ENCODE measurements at regions not wholly inside any gene's neighbourhood (a gene's known extent, or its start where the extent isn't known, plus 50 kb on each side); places are given as distances from the start of the nearest gene placed in this dataset.
"Not testable (repeated sequence)": the region's sequence is repeated elsewhere in the genome, so short reads cannot be mapped to it uniquely, and the experiment has no call there.

DNA sequence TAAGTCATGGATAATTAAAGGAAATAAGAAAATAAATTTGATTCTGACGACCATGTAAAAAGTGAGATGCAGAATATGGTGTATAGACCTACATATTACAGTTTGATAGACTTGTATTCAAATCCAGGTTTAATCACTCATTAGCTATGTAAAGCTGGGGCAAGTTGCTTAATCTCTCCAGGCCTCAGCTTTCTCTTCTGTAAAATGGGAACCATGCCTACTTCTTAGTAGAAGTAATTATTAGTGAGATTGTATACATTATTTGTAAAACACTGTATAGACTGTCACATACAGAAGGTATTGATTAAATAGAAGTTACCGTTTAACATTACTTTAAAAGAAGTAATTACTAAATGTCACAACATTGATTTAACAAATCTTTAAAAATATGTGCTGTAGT is 392.2 kb downstream of the STK39 start:
- H3K36me3 ChIP-seq (ENCODE audit: insufficient read depth, low read length), result no peaks in the 10 kb centered on the region
- no peak for TF ChIP-seq POLR2AphosphoS5 (IDR thresholded peaks at IDR 0.05; ENCODE audit: borderline replicate concordance, low read depth, low read length)
- TF ChIP-seq EZH2 (IDR thresholded peaks at IDR 0.05), result no peak
- no peak for TF ChIP-seq FOXP2 (optimal IDR thresholded peaks at IDR 0.05; ENCODE audit: control extremely low read depth, extremely low read length, insufficient read depth)
- no peak overlapping the region for H3K9ac ChIP-seq (ENCODE audit: insufficient read length)
- no peak overlapping the region for H3K4me3 ChIP-seq
- no peaks in the 10 kb centered on the region for H3K9me3 ChIP-seq (ENCODE audit: low read depth, low read length)
- no peak overlapping the region for H3K27ac ChIP-seq
- no peak for DNase-seq (ENCODE audit: low read depth, low spot score)

DNA sequence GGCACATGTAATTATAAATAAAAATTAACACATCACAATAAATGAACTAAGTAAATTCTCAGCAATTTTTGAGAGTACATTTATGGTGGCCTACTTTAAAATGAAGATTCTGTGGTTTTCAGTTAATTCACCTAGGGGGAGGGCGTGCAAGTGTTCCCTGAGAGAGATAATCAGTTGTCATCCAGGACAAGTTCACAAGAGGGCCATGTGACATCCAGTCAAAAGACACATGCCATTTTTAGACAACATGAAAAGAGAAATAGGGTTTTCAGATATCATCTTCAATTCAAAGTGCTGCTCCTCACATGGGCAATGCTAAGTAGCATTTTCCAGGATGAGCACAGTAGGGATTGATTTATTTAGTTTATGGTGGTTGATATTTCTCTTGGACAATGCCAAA is 393.7 kb downstream of the STK39 start:
- Histone ChIP-seq H3K27ac (no peak overlapping the region), H3K36me3 (ENCODE audit: insufficient read depth, low read length) (no peaks in the 10 kb centered on the region), H3K9ac (ENCODE audit: insufficient read length) (no peak overlapping the region), H3K9me3 (ENCODE audit: low read depth, low read length) (no peaks in the 10 kb centered on the region), H3K4me3 (no peak overlapping the region)
- TF ChIP-seq EZH2 (IDR thresholded peaks at IDR 0.05) (no peak), POLR2AphosphoS5 (IDR thresholded peaks at IDR 0.05; ENCODE audit: borderline replicate concordance, low read depth, low read length) (no peak), FOXP2 (optimal IDR thresholded peaks at IDR 0.05; ENCODE audit: control extremely low read depth, extremely low read length, insufficient read depth) (no peak)
- DNase-seq (ENCODE audit: low read depth, low spot score), result no peak

DNA sequence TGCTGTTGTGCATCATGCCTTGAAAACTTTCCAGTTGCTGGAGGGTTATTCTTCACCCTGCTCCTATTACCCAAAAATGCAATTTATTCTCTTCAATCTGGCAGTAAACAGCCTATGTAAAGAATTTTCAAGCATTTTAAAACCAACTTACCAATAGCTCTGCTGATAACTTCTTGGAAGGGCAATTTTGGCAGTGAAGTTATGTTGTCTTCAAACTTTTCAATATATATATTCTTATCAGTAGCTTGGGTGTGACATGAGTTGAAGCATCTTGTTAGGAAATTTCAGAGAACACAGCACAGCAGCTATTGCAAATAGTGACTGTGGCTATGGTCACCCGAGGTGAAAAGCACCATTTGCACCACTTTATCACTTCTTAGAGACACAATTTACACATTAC is 395.5 kb downstream of the STK39 start:
- no peaks in the 10 kb centered on the region for H3K9me3 ChIP-seq (ENCODE audit: low read depth, low read length)
- no peak for TF ChIP-seq FOXP2 (optimal IDR thresholded peaks at IDR 0.05; ENCODE audit: control extremely low read depth, extremely low read length, insufficient read depth)
- TF ChIP-seq POLR2AphosphoS5 (IDR thresholded peaks at IDR 0.05; ENCODE audit: borderline replicate concordance, low read depth, low read length), result no peak
- no peak for TF ChIP-seq EZH2 (IDR thresholded peaks at IDR 0.05)
- no peak overlapping the region for H3K27ac ChIP-seq
- H3K9ac ChIP-seq (ENCODE audit: insufficient read length), result no peak overlapping the region
- no peaks in the 10 kb centered on the region for H3K36me3 ChIP-seq (ENCODE audit: insufficient read depth, low read length)
- DNase-seq (ENCODE audit: low read depth, low spot score), result no peak
- H3K4me3 ChIP-seq, result no peak overlapping the region

DNA sequence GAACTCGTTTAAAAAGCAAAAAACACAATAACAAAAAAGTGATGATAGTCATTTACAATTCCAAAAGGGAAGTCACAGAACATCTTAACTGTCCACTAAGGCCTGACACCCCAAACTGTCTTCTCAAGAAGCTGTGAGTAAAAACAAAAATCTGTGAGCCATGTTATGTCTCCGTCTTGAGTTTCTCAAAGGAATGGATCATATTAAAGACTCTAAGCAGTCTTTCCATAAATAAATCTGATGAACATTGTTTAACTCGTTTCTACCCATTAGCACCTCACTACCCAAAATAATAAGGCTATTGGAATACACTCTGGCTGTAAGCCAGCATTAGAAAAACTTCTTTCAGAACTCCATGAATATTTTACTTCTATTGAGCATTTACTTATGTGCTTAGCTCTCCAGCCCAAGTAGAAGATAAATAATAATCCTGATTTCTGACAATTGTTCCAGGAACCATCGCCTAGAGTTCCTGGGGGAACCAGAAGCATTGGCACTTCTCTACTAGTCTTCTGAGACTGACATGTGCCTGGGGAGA is 396.0 kb downstream of the STK39 start:
- DNase-seq (ENCODE audit: low read depth, low spot score), result no peak
- no peak overlapping the region for H3K9ac ChIP-seq (ENCODE audit: insufficient read length)
- H3K27ac ChIP-seq, result no peak overlapping the region
- no peaks in the 10 kb centered on the region for H3K36me3 ChIP-seq (ENCODE audit: insufficient read depth, low read length)
- no peaks in the 10 kb centered on the region for H3K9me3 ChIP-seq (ENCODE audit: low read depth, low read length)
- H3K4me3 ChIP-seq, result no peak overlapping the region
- TF ChIP-seq POLR2AphosphoS5 (IDR thresholded peaks at IDR 0.05; ENCODE audit: borderline replicate concordance, low read depth, low read length) (no peak), EZH2 (IDR thresholded peaks at IDR 0.05) (no peak), FOXP2 (optimal IDR thresholded peaks at IDR 0.05; ENCODE audit: control extremely low read depth, extremely low read length, insufficient read depth) (no peak)

DNA sequence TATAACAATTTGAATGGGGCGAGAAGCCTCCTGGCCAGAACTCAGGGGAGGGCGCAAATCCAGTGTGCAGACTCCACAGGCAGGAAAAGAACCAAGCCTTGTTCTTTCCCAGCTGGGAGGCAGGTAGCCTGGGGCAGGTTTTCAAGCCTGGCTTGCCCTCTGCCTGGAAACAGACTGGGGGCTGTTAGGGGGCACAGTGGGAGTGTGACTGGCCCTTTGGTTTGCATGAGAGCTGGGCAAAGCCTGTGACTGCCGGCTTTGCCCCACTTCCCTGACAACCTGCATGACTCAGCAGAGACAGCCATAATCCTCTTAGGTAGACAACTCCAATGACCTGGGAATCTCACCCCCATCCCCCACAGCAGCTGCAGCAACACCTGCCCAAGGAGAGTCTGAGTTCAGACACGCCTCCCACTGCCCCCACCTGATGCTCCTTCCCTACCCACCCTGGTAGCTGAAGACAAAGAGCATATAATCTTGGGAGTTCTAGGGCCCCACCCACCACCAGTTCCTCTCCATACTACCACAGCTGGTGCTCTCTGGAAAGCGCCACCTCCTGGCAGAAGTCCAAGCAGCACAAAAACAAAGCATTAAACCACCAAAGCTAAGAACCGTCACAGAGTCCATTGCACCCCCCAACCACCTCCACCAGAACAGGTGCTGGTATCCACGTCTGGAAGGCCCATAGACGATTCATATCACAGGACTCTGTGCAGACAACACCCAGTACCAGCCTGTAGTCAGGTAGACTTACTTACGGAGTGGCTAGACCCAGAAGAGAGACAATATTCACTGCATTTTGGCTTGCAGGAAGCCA is 402.5 kb downstream of the STK39 start:
- H3K36me3 ChIP-seq (ENCODE audit: insufficient read depth, low read length), result no peaks in the 10 kb centered on the region
- no peak overlapping the region for H3K4me3 ChIP-seq
- no peaks in the 10 kb centered on the region for H3K9me3 ChIP-seq (ENCODE audit: low read depth, low read length)
- no peak for DNase-seq (ENCODE audit: low read depth, low spot score)
- H3K27ac ChIP-seq, result no peak overlapping the region
- TF ChIP-seq EZH2 (IDR thresholded peaks at IDR 0.05) (no peak), FOXP2 (optimal IDR thresholded peaks at IDR 0.05; ENCODE audit: control extremely low read depth, extremely low read length, insufficient read depth) (no peak), POLR2AphosphoS5 (IDR thresholded peaks at IDR 0.05; ENCODE audit: borderline replicate concordance, low read depth, low read length) (no peak)
- H3K9ac ChIP-seq (ENCODE audit: insufficient read length), result no peak overlapping the region

GRCh38 chr2:167843657-167844056 is 403.7 kb downstream of the STK39 start:
- TF ChIP-seq POLR2AphosphoS5 (IDR thresholded peaks at IDR 0.05; ENCODE audit: borderline replicate concordance, low read depth, low read length) (no peak), FOXP2 (optimal IDR thresholded peaks at IDR 0.05; ENCODE audit: control extremely low read depth, extremely low read length, insufficient read depth) (no peak), EZH2 (IDR thresholded peaks at IDR 0.05) (no peak)
- DNase-seq (ENCODE audit: low read depth, low spot score), result no peak
- no peak overlapping the region for H3K27ac ChIP-seq

DNA sequence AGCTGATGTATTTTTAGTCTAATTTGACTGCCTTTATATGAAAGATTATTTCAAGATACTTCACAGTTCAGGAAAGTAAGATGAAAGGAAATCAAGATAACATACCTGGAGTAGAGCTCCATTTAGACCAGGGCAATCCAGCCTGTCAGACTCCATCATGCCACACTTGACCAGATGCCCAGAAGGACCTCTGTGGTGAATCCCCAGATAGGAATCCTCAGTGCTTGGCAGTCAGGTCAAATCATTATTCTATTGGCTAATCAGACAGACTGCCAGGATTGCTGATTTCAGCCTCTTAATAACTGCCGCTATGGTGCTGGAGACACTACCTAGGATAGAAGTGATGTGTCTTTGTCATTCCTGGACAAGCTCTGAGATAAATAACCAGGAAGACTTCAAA is 404.2 kb downstream of the STK39 start:
- Histone ChIP-seq H3K27ac (no peak overlapping the region), H3K36me3 (ENCODE audit: insufficient read depth, low read length) (no peaks in the 10 kb centered on the region), H3K9me3 (ENCODE audit: low read depth, low read length) (no peaks in the 10 kb centered on the region), H3K9ac (ENCODE audit: insufficient read length) (no peak overlapping the region), H3K4me3 (no peak overlapping the region)
- TF ChIP-seq POLR2AphosphoS5 (IDR thresholded peaks at IDR 0.05; ENCODE audit: borderline replicate concordance, low read depth, low read length), result no peak
- no peak for DNase-seq (ENCODE audit: low read depth, low spot score)

More at GRCh38 chr2:167843657-167844056, 403.7 kb downstream of the STK39 start:
- H3K4me3 ChIP-seq, result no peak overlapping the region
- no peaks in the 10 kb centered on the region for H3K36me3 ChIP-seq (ENCODE audit: insufficient read depth, low read length)
- H3K9me3 ChIP-seq (ENCODE audit: low read depth, low read length), result no peaks in the 10 kb centered on the region
- no peak overlapping the region for H3K9ac ChIP-seq (ENCODE audit: insufficient read length)

GRCh38 chr2:167842047-167842446 is 405.3 kb downstream of the STK39 start:
- no peak for DNase-seq (ENCODE audit: low read depth, low spot score)
- no peak overlapping the region for H3K4me3 ChIP-seq
- H3K9ac ChIP-seq (ENCODE audit: insufficient read length), result no peak overlapping the region
- H3K27ac ChIP-seq, result no peak overlapping the region
- no peaks in the 10 kb centered on the region for H3K9me3 ChIP-seq (ENCODE audit: low read depth, low read length)
- H3K36me3 ChIP-seq (ENCODE audit: insufficient read depth, low read length), result no peaks in the 10 kb centered on the region
- TF ChIP-seq EZH2 (IDR thresholded peaks at IDR 0.05) (no peak), FOXP2 (optimal IDR thresholded peaks at IDR 0.05; ENCODE audit: control extremely low read depth, extremely low read length, insufficient read depth) (no peak), POLR2AphosphoS5 (IDR thresholded peaks at IDR 0.05; ENCODE audit: borderline replicate concordance, low read depth, low read length) (no peak)

GRCh38 chr2:167835290-167835689 is 412.1 kb downstream of the STK39 start:
- H3K4me3 ChIP-seq; H3K9me3 ChIP-seq (ENCODE audit: low read depth, low read length); DNase-seq (ENCODE audit: low read depth, low spot score); H3K9ac ChIP-seq (ENCODE audit: insufficient read length); H3K27ac ChIP-seq; H3K36me3 ChIP-seq (ENCODE audit: insufficient read depth, low read length): not testable (repeated sequence)
